NT2/D1 (cell line): ENCODE measurements at regions not wholly inside any gene's neighbourhood (a gene's known extent, or its start where the extent isn't known, plus 50 kb on each side); places are given as distances from the start of the nearest gene placed in this dataset.

ENCODE experiments used
- DNase-seq: peaks from one replicate; pipeline ENCODE4 v3.0.0-alpha.2; 2011; ENCODE audit warnings: low read depth, low spot score
- H3K27me3 ChIP-seq: 2 replicates; pipeline ENCODE4 v1.6.0; 2011; ENCODE audit warnings: mild to moderate bottlenecking; ENCODE audit not compliant: insufficient read length, insufficient read depth
- H3K36me3 ChIP-seq: 2 replicates; pipeline ENCODE4 v1.6.1; 2011; ENCODE audit warnings: mild to moderate bottlenecking, low read length, mixed read lengths; ENCODE audit not compliant: insufficient read depth, insufficient read length
- H3K4me1 ChIP-seq: 2 replicates; pipeline ENCODE4 v1.5.1; 2011; ENCODE audit not compliant: insufficient read depth, insufficient read length
- H3K4me3 ChIP-seq: 2 replicates; pipeline ENCODE4 v1.5.1; 2011; ENCODE audit warnings: low read depth; ENCODE audit not compliant: insufficient read length
- H3K9ac ChIP-seq: 2 replicates; pipeline ENCODE4 v1.6.0; 2011; ENCODE audit warnings: low read depth; ENCODE audit not compliant: insufficient read length
- H3K9me3 ChIP-seq: 2 replicates; pipeline ENCODE4 v1.5.1; 2011; ENCODE audit warnings: mild to moderate bottlenecking, low read length; ENCODE audit not compliant: insufficient read depth
- SUZ12 ChIP-seq: IDR thresholded peaks from 2 replicates; pipeline ENCODE4 v1.6.1; 2011; ENCODE audit not compliant: insufficient read length, insufficient read depth; ENCODE audit errors: extremely low read depth
- YY1 ChIP-seq: IDR thresholded peaks from 2 replicates; pipeline ENCODE4 v1.6.1; 2011; ENCODE audit not compliant: insufficient read length, insufficient read depth
- ZNF274 ChIP-seq: IDR thresholded peaks from 2 replicates; pipeline ENCODE4 v1.6.1; 2011; ENCODE audit warnings: mild to moderate bottlenecking, low read depth, low read length

DNA sequence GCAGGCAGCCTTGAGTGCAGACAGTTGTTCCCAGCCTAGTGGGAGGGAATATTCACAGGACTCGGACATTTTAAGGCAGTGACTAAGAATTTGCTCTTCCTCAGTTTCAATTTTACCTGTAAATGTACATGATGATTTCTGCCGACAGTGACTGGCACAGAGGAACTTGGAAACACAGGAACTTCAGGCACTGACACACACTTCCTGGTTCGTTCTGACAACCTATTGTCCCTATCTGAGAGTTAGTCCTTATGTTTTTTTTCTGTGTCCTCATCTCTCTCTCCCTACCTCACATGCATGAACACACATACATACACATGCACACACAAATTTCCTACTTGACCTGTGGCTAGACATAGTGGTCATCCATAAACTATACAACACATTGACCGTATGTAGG, 89.4 kb upstream of the CD180 start:
- TF ChIP-seq YY1 (no peak), ZNF274 (no peak), SUZ12 (no peak)
- no peaks in the 10 kb centered on the region for H3K9me3 ChIP-seq
- H3K4me1 ChIP-seq = no peaks in the 10 kb centered on the region
- no peaks in the 10 kb centered on the region for H3K36me3 ChIP-seq
- no peak for DNase-seq
- H3K27me3 ChIP-seq = no peaks in the 10 kb centered on the region
- no peak overlapping the region for H3K4me3 ChIP-seq
- H3K9ac ChIP-seq = no peak overlapping the region

DNA sequence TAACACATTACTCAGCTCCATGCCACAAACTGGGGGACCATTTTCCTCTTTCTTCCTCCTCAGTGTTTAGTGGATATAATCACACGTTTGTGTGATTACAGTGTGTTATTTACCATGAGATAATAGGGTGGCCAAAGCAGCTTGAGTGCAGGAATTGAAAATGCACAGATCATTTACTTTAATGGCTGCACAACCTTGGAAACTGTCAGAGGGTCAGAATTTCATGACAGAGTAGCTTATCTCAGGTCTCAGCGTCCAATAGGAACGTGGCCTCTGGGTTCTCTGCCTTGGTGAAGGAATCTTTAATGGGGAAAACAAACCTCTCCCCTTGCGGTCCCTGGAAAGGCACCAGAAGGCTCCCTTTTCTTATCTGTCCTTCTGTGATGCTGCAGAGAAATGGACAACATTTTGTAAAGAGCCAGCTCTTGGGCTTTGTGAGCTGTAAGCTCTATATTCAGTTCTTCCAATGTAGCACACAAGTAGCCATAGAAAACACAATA, 87.4 kb upstream of the CD180 start:
- H3K9ac ChIP-seq = no peak overlapping the region
- no peaks in the 10 kb centered on the region for H3K4me1 ChIP-seq
- no peaks in the 10 kb centered on the region for H3K27me3 ChIP-seq
- no peak for TF ChIP-seq ZNF274
- TF ChIP-seq SUZ12 = no peak
- TF ChIP-seq YY1 = no peak
- peaks cover 7% of the 10 kb centered on the region for H3K9me3 ChIP-seq
- H3K36me3 ChIP-seq = no peaks in the 10 kb centered on the region
- H3K4me3 ChIP-seq = no peak overlapping the region
- no peak for DNase-seq

DNA sequence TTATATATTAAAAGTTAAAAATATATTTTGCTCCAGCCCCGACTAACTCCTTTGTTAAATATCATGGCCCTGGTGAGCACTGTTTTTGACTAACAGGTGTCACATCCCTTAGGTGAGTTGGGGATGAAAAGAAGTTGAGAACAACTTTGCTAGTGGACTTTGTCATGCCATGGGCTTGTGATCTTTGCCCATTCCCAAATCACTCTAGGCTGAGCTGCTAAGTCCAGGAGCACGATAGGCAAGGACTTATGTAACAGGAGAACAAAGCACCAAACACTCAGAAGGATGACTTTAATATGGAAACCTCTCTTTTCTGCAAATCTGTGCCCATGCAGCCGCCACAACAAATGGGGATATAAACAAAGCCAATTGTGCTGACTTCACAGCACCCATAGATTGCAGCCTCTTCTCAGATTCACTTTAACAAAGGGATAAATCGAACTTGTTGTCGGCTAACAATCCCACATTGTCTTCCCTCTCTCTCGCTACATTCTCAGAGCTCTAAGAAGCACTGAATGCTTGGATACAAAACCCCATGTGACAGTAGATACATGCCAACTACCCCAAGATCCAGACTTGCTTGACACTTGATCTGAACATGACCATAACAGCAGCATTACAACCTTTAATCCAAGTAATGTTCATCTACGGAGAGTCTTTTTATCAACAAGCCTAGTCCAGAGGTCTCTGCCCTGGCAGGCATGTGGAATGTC, 86.8 kb upstream of the CD180 start:
- Histone ChIP-seq H3K4me3 (no peak overlapping the region), H3K27me3 (no peaks in the 10 kb centered on the region), H3K4me1 (no peaks in the 10 kb centered on the region), H3K9ac (no peak overlapping the region), H3K36me3 (no peaks in the 10 kb centered on the region), H3K9me3 (peaks cover 13% of the 10 kb centered on the region)
- TF ChIP-seq ZNF274 = no peak
- TF ChIP-seq SUZ12 = no peak
- TF ChIP-seq YY1 = no peak
- no peak for DNase-seq

DNA sequence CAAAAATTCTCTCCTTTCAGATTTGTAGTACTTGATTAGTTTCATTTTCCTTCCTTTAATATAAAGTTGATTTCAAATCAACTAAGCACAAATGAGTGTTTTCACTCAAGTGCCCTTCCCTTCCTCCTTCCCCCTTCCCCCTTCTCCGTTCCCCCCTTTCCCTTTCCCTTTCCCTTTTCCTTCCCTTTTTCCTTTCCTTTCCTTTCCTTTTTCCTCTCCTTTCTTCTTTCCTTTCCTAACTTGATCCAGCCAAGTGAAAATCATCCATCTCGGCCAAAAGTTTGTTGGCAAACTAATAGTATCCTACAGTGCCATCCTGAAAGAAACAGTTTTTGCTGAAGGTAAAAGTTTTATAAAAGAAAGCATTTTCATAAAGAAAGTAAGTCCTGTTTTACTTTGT, 85.3 kb upstream of the CD180 start:
- H3K9me3 ChIP-seq = peaks cover 27% of the 10 kb centered on the region
- no peak for TF ChIP-seq YY1
- no peak for TF ChIP-seq ZNF274
- TF ChIP-seq SUZ12 = no peak
- H3K27me3 ChIP-seq = no peaks in the 10 kb centered on the region
- DNase-seq = no peak
- H3K36me3 ChIP-seq = no peaks in the 10 kb centered on the region
- H3K4me3 ChIP-seq = no peak overlapping the region
- H3K9ac ChIP-seq = no peak overlapping the region
- H3K4me1 ChIP-seq = no peaks in the 10 kb centered on the region

DNA sequence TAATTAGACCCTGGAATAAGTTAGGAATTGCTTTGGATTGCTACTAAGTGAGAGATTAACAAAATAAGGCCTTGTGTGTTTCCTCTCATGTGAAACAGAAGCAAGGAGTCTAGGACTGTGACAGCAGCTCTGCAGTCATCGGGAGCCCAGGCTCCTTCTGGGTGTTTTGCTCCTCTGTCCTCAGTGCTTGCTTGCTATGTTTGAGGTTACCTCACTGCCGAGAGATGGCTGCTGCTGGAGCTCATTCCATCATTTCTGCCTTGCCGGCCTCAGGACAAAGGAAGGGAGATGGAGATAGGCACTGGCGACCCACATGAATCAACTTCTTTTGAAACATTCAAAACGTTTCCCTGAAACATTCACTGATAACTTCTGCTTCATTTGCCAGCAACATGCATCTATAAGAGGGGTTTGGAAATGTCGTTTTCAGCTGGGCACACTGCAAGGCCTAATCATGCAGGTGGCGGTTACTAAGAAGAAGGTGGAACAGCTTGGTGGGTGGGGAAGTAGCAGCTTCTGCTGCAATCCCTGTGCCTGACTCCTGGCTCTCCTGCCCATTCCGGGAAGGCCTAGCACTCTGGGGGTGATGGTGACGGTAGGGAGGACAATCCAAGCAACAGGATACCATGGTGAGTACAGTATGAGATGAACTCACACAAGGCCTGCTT, 77.2 kb upstream of the CD180 start:
- no peaks in the 10 kb centered on the region for H3K36me3 ChIP-seq
- H3K4me1 ChIP-seq = no peaks in the 10 kb centered on the region
- no peaks in the 10 kb centered on the region for H3K27me3 ChIP-seq
- peaks cover 18% of the 10 kb centered on the region for H3K9me3 ChIP-seq
- TF ChIP-seq SUZ12 (no peak), ZNF274 (no peak), YY1 (no peak)
- DNase-seq = no peak
- H3K4me3 ChIP-seq = no peak overlapping the region
- H3K9ac ChIP-seq = no peak overlapping the region

DNA sequence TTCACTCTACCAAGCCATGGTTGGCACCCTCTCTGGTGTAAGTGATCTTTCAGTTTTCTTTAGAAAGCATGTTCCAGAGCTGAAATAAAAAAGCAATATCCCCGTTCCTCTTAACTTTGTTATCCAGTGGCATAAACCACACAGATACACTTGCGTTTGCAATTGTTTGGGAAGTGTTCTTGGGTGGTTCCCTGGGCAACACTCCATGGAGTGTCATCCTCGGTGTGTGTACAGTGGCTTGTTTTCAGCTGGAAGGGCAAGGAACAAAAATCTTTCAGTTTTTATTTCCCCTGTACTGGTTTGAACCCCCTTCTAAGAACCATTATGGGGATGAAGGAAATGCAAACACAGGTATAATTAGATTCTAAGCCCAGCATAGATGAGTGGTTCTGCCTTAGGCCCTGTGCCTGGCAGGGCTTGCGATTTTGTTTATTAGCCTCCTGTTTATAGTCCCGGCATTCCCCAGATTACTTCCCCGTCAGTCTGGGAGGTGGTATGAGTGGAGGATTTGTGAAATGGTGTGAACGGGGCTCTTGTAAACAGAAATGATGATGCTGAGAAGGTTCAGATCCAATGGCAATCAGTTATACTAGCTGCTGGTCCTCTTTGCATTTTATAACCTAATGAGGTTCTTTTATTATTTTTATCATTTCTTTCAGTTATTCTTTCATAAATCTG, 76.0 kb upstream of the CD180 start:
- H3K9me3 ChIP-seq = peaks cover 6% of the 10 kb centered on the region; the same call in 1 of the 2 replicates
- H3K4me3 ChIP-seq = no peak overlapping the region
- no peaks in the 10 kb centered on the region for H3K27me3 ChIP-seq

More for the DNA sequence above, 76.0 kb upstream of the CD180 start:
- Histone ChIP-seq H3K36me3 (no peaks in the 10 kb centered on the region), H3K4me1 (no peaks in the 10 kb centered on the region), H3K9ac (no peak overlapping the region)
- DNase-seq = no peak
- no peak for TF ChIP-seq SUZ12
- TF ChIP-seq YY1 = no peak
- TF ChIP-seq ZNF274 = no peak
